ENCODE measurements at regions not wholly inside any gene's neighbourhood (a gene's known extent, or its start where the extent isn't known, plus 50 kb on each side); places are given as distances from the start of the nearest gene placed in this dataset.

DNA sequence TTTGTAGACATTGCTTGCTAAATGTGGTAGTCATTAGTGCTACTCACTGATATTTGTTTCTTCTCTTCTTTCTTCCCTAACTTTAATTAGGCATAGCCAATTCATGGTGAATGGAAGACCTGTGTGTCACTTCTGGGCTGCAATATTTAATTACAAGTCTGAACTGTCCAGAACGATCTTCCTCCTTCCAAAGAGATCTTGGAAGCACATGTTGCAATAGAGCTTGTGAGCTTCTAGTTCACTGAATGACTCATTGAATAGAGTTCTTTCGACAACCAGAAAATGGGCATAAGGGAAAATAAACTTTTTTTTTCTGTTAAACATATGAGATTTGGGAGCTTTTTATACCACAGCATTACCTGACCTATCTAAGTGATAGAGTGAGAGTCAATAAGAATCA, 1264.6 kb downstream of the PCDH9 start:
- DNase-seq (ENCODE audit: extremely low spot score), result no peak
- TF ChIP-seq, protein P1, sequence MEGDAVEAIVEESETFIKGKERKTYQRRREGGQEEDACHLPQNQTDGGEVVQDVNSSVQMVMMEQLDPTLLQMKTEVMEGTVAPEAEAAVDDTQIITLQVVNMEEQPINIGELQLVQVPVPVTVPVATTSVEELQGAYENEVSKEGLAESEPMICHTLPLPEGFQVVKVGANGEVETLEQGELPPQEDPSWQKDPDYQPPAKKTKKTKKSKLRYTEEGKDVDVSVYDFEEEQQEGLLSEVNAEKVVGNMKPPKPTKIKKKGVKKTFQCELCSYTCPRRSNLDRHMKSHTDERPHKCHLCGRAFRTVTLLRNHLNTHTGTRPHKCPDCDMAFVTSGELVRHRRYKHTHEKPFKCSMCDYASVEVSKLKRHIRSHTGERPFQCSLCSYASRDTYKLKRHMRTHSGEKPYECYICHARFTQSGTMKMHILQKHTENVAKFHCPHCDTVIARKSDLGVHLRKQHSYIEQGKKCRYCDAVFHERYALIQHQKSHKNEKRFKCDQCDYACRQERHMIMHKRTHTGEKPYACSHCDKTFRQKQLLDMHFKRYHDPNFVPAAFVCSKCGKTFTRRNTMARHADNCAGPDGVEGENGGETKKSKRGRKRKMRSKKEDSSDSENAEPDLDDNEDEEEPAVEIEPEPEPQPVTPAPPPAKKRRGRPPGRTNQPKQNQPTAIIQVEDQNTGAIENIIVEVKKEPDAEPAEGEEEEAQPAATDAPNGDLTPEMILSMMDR (IDR thresholded peaks at IDR 0.05; ENCODE audit: control extremely low read depth, extremely low read depth, low read depth, missing control alignments), result no peak
- ChIA-PET CTCF (no interaction called here), POLR2A (no interaction called here)

DNA sequence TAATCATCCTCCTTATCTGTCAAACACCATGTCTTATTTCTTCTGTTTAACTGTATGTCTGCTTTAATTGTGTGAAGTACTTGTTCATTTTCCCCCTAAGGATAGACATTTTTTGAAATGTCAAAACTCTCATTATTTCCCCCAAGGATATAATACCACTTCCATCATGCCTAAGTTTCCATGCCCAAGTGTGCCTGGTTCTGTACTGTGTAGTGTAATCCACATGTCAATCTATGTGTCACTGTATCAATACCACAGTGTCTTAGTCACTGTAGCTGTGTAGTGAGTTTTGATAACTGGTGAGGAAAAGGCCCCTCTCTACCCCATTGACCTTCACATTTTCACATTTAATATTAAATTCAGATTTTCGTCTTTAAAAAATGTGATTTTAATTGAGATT, 1265.5 kb downstream of the PCDH9 start:
- ChIA-PET POLR2A (no interaction called here), CTCF (no interaction called here)
- DNase-seq (ENCODE audit: extremely low spot score), result no peak
- TF ChIP-seq, protein P1 (IDR thresholded peaks at IDR 0.05; ENCODE audit: control extremely low read depth, extremely low read depth, low read depth, missing control alignments), result no peak

DNA sequence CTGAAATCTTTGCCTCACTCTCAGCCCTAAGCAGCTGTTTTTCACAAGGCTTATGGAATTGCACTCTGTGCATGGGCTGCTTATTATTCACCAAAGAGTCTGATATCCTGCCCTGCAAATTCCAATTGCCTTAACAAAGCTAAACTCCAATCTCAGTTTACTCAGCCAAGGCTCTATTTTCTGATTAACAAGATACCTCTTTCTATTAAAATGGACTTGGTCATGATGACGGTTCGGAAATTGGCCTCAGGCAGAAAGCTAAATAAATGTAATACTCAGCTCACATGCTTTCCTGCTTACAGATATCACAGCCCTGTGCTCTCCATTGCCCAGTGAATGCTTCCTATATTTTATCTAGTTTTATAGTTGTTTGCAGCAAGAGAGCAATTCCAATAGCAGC, 1270.8 kb downstream of the PCDH9 start:
- ChIA-PET CTCF (interaction anchor here (0.8 kb wide), 1 partner anchor 26 kb away, joined by 3 read pairs; no protein-coding TSS in a partner anchor), POLR2A (no interaction called here)
- no peak for DNase-seq (ENCODE audit: extremely low spot score)
- TF ChIP-seq, protein P1 (IDR thresholded peaks at IDR 0.05; ENCODE audit: control extremely low read depth, extremely low read depth, low read depth, missing control alignments), result no peak

DNA sequence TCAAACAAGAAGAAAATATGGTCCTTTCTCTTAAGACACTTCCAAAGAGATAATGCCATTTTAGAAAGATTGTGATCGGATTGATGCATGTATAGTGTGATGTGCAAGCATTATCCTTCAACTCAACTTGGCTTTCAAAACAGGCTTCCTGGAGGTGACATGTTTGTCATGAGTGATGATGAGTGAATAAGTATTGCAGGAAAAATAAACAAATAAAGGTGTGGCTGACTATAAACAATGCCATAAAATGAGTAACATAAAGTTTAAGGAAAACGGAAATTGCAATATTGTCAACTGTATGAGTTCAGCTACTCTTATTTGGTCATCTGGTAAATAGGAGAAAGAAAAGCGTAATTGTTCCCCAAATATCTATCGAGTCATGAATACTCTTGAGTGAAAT, 1283.7 kb downstream of the PCDH9 start:
- CTCF ChIA-PET, result no interaction called here
- TF ChIP-seq, protein P1 (IDR thresholded peaks at IDR 0.05; ENCODE audit: control extremely low read depth, extremely low read depth, low read depth, missing control alignments), result no peak
- POLR2A ChIA-PET, result no interaction called here
- DNase-seq (ENCODE audit: extremely low spot score), result no peak

DNA sequence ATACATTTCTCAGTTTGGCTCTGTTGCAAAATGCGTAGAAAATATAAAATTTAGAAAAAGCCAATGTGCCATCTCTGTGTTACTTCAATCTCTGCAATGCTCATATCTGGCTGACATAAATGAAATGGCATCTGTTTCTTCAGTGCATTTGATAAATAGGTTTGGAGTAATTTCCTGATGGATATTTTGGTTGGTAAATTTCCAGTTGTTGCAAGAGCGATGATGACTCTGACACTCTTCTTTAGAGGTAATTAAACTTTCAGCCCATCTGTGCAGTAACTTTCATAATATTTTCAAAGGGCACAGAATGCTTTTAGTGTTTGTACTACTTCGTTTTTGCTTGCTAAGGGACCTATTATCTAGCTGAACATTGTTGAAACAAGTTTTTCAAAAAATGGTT, 1286.4 kb downstream of the PCDH9 start:
- POLR2A ChIA-PET, result no interaction called here
- DNase-seq (ENCODE audit: extremely low spot score), result no peak
- TF ChIP-seq, protein P1 (IDR thresholded peaks at IDR 0.05; ENCODE audit: control extremely low read depth, extremely low read depth, low read depth, missing control alignments), result no peak
- CTCF ChIA-PET, result interaction anchor here (0.8 to 1.8 kb wide), 2 partner anchors 11 to 27 kb away, joined by 3 to 6 read pairs; no protein-coding TSS in a partner anchor

DNA sequence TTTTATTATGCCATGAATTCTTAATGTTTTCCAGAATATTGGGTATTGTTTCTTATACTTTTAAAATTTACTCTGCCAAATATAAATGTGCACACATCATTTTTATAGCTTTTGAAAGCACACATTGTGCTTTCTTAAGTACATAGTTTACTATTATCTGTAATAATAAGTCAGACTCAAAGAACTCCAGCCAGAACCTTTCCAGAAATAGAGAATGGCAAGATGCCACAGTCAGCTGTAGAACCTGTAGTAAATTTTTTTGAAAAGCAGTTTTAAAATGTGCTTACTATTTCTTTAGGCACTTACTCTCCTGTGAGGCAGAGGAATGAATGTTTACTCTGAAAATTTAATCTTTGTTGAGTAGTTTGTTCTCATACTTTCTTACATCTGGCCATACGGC, 1287.1 kb downstream of the PCDH9 start:
- TF ChIP-seq, protein P1 (IDR thresholded peaks at IDR 0.05; ENCODE audit: control extremely low read depth, extremely low read depth, low read depth, missing control alignments), result no peak
- ChIA-PET CTCF (interaction anchor here (1.8 kb wide), 1 partner anchor 10 kb away, joined by 6 read pairs; no protein-coding TSS in a partner anchor), POLR2A (no interaction called here)
- DNase-seq (ENCODE audit: extremely low spot score), result no peak

DNA sequence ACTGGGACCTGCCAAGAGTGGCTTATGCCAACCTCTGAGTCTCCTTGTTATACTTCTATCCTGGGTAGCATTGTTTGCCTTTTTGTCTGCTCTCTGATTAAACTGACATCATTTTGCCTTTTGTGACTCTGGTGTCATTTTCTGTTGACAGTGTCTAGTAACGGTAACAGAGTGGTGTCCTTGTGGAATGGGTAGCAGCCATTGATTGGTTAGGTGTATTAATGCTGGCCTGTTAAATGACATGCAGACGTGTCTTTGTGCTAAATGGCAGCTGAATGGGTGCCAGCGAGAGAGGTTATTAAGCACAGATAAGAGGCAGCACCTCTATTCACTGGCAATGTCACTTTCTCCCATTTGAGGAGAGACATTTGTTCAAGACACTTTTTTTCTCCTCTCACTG, 1289.4 kb downstream of the PCDH9 start:
- POLR2A ChIA-PET, result no interaction called here
- CTCF ChIA-PET, result no interaction called here

More for the DNA sequence above, 1289.4 kb downstream of the PCDH9 start:
- DNase-seq (ENCODE audit: extremely low spot score), result no peak
- TF ChIP-seq, protein P1 (IDR thresholded peaks at IDR 0.05; ENCODE audit: control extremely low read depth, extremely low read depth, low read depth, missing control alignments), result no peak
